HFFc6 (cell line): ENCODE measurements at regions not wholly inside any gene's neighbourhood (a gene's known extent, or its start where the extent isn't known, plus 50 kb on each side); places are given as distances from the start of the nearest gene placed in this dataset.

Experiments used
- DNase-seq: peaks from one replicate; pipeline ENCODE4 v3.0.0-alpha.2; 2018
- H3K27ac Mint-ChIP-seq: 2 replicates; pipeline ENCODE4 v1.8.0; 2020; ENCODE audit warnings: mild to moderate bottlenecking, mixed read lengths
- H3K27me3 Mint-ChIP-seq: 2 replicates; pipeline ENCODE4 v1.8.0; 2021; ENCODE audit warnings: mild to moderate bottlenecking, moderate library complexity, mixed read lengths; ENCODE audit not compliant: insufficient read depth
- H3K36me3 Mint-ChIP-seq: 2 replicates; pipeline ENCODE4 v1.8.0; 2021; ENCODE audit warnings: low read depth, mixed read lengths
- H3K4me1 Mint-ChIP-seq: 2 replicates; pipeline ENCODE4 v1.8.0; 2020; ENCODE audit warnings: low read depth, mixed read lengths
- H3K4me3 Mint-ChIP-seq: 2 replicates; pipeline ENCODE4 v1.8.0; 2020; ENCODE audit warnings: mild to moderate bottlenecking, moderate library complexity, mixed read lengths
- H3K9me3 Mint-ChIP-seq: 2 replicates; pipeline ENCODE4 v1.8.0; 2020; ENCODE audit warnings: mild to moderate bottlenecking, mixed read lengths
- CTCF ChIP-seq: fragments of 200-600 bp; sonication (generic); IDR thresholded peaks from 2 replicates; pipeline ENCODE4 v1.5.0; 2021; ENCODE audit warnings: antibody characterized with exemption, mild to moderate bottlenecking

- H3K4me3 Mint-ChIP-seq: no peak overlapping the region
- H3K9me3 Mint-ChIP-seq: no peaks in the 10 kb centered on the region
- H3K4me1 Mint-ChIP-seq: peaks cover 38% of the 10 kb centered on the region
- TF ChIP-seq CTCF: no peak
- no peak overlapping the region for H3K27ac Mint-ChIP-seq
- no peak for DNase-seq
- H3K27me3 Mint-ChIP-seq: peaks cover 5% of the 10 kb centered on the region
- H3K36me3 Mint-ChIP-seq: no peaks in the 10 kb centered on the region
Measured at GRCh38 chr2:128368437-128369107, 49.9 kb upstream of the HS6ST1 start.

- Mint-ChIP-seq H3K9me3 (no peaks in the 10 kb centered on the region), H3K36me3 (no peaks in the 10 kb centered on the region), H3K27ac (no peak overlapping the region), H3K4me1 (peaks cover 38% of the 10 kb centered on the region), H3K4me3 (no peak overlapping the region), H3K27me3 (peaks cover 6% of the 10 kb centered on the region)
- TF ChIP-seq CTCF: no peak
- DNase-seq: no peak
Measured at GRCh38 chr2:128369108-128369555, 50.5 kb upstream of the HS6ST1 start.

- Mint-ChIP-seq H3K9me3 (no peaks in the 10 kb centered on the region), H3K27me3 (peaks cover 6% of the 10 kb centered on the region), H3K4me3 (no peak overlapping the region), H3K27ac (no peak overlapping the region), H3K4me1 (peaks cover 40% of the 10 kb centered on the region), H3K36me3 (no peaks in the 10 kb centered on the region)
- TF ChIP-seq CTCF: no peak
- no peak for DNase-seq
Measured at GRCh38 chr2:128369602-128370467, 51.2 kb upstream of the HS6ST1 start.

- DNase-seq: no peak
- H3K27ac Mint-ChIP-seq: no peak overlapping the region
- H3K27me3 Mint-ChIP-seq: peaks cover 8% of the 10 kb centered on the region
Measured at GRCh38 chr2:128370468-128371247, 52.0 kb upstream of the HS6ST1 start.

More at GRCh38 chr2:128370468-128371247, 52.0 kb upstream of the HS6ST1 start:
- no peak for TF ChIP-seq CTCF
- Mint-ChIP-seq H3K4me1 (peaks cover 40% of the 10 kb centered on the region), H3K9me3 (no peaks in the 10 kb centered on the region), H3K4me3 (no peak overlapping the region), H3K36me3 (no peaks in the 10 kb centered on the region)
